Progenitor cell of endocrine pancreas (in vitro differentiated cells): ENCODE measurements at regions not wholly inside any gene's neighbourhood (a gene's known extent, or its start where the extent isn't known, plus 50 kb on each side); places are given as distances from the start of the nearest gene placed in this dataset.

Experiments used
- DNase-seq: peaks from one replicate; pipeline ENCODE4 v3.0.0; 2021; ENCODE audit warnings: low spot score; ENCODE audit not compliant: unreplicated experiment
- H3K27ac Mint-ChIP-seq: 2 replicates; pipeline ENCODE4 v1.8.0; 2021; ENCODE audit warnings: mild to moderate bottlenecking, moderate library complexity, mixed read lengths
- H3K27me3 Mint-ChIP-seq: 2 replicates; pipeline ENCODE4 v1.8.0; 2021; ENCODE audit warnings: mixed read lengths
- H3K36me3 Mint-ChIP-seq: 2 replicates; pipeline ENCODE4 v1.8.0; 2022; ENCODE audit warnings: mixed read lengths; ENCODE audit not compliant: insufficient read depth
- H3K4me1 Mint-ChIP-seq: 2 replicates; pipeline ENCODE4 v1.8.0; 2021; ENCODE audit warnings: low read depth, mixed read lengths
- H3K4me3 Mint-ChIP-seq: 2 replicates; pipeline ENCODE4 v1.8.0; 2021; ENCODE audit warnings: low read depth, mild to moderate bottlenecking, moderate library complexity, mixed read lengths
- H3K9me3 Mint-ChIP-seq: 2 replicates; pipeline ENCODE4 v1.8.0; 2021; ENCODE audit warnings: low read depth, mixed read lengths
- CTCF ChIP-seq: fragments of 200-600 bp; sonication (generic); IDR thresholded peaks from one replicate; pipeline ENCODE4 v1.5.0; 2021; ENCODE audit warnings: antibody characterized with exemption, mild to moderate bottlenecking; ENCODE audit not compliant: unreplicated experiment

DNA sequence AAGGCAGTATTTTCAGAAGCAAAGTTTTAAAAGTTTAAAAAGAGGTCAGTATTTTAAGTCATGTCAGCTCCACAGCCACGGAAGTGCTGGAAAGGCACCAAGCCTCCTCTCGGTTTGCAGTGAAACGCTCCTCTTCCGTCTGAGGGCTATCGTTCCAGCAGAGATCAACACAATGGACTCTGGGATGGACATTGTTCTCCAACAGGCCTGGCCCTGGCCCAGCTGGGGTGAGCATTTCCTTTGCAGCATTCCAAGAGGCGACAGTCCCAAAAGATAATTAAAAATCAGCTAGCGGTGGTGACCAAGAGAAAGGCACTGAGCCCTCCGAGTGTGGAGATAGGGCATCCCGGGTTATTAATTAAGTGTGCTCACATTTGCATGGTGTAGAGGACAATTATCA, 95.9 kb upstream of the LCLAT1 start:
- peaks cover 7% of the 10 kb centered on the region for H3K27me3 Mint-ChIP-seq
- DNase-seq = no peak
- TF ChIP-seq CTCF = no peak
- H3K36me3 Mint-ChIP-seq = no peaks in the 10 kb centered on the region
- no peaks in the 10 kb centered on the region for H3K4me1 Mint-ChIP-seq
- H3K27ac Mint-ChIP-seq = no peak overlapping the region
- H3K9me3 Mint-ChIP-seq = no peaks in the 10 kb centered on the region
- H3K4me3 Mint-ChIP-seq = no peak overlapping the region

DNA sequence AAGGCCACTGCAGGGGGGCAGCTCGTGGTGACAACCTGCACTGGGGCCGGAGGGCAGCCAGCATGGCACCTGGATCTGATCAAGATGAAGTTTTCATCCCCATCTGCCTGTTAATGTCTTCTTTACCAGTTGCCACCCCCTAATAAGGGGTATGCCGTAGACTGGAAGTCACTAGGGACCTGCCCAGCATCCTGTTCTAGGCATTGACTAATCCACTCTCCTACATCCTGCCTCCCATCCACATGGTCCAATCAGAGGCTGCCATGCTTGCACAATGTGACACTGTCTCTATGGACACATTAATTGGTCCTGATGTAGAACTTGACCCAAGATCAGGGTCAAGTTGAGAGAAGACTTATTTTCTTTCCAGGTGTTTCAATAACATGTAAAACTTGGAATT, 95.1 kb upstream of the LCLAT1 start:
- DNase-seq = no peak
- no peak overlapping the region for H3K4me3 Mint-ChIP-seq
- TF ChIP-seq CTCF = no peak
- no peak overlapping the region for H3K27ac Mint-ChIP-seq
- no peaks in the 10 kb centered on the region for H3K9me3 Mint-ChIP-seq
- H3K27me3 Mint-ChIP-seq = peaks cover 7% of the 10 kb centered on the region
- no peaks in the 10 kb centered on the region for H3K4me1 Mint-ChIP-seq
- no peaks in the 10 kb centered on the region for H3K36me3 Mint-ChIP-seq

GRCh38 chr2:30354150-30354549, 92.9 kb upstream of the LCLAT1 start:
- Mint-ChIP-seq H3K4me3 (no peak overlapping the region), H3K4me1 (no peaks in the 10 kb centered on the region), H3K27me3 (peaks cover 3% of the 10 kb centered on the region), H3K9me3 (no peaks in the 10 kb centered on the region), H3K36me3 (no peaks in the 10 kb centered on the region), H3K27ac (no peak overlapping the region)
- TF ChIP-seq CTCF = no peak
- no peak for DNase-seq

DNA sequence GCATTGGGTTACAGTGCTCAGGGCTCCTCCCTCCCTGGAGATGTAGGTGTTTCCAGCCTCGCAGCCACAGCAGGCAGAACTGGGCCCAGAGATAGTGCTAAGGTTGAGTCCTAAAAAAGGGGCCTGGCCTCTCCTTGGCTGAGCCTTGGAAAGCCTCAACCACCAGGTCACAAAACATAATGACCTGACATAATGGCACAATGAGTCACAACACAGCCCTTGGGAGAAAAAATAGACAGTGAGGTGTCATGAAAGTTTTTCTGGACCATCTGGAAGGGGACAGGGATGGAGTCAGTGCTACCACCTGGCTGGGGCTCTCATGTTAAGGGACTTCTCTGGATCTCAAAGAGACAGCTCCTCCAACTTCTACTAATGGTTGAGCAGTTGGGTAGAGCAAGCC, 92.4 kb upstream of the LCLAT1 start:
- Mint-ChIP-seq H3K27me3 (peaks cover under 1% of the 10 kb centered on the region), H3K27ac (no peak overlapping the region), H3K36me3 (no peaks in the 10 kb centered on the region), H3K4me3 (no peak overlapping the region), H3K4me1 (no peaks in the 10 kb centered on the region), H3K9me3 (no peaks in the 10 kb centered on the region)
- no peak for TF ChIP-seq CTCF
- DNase-seq = no peak

GRCh38 chr2:30355306-30355705, 91.7 kb upstream of the LCLAT1 start:
- Mint-ChIP-seq H3K4me3 (no peak overlapping the region), H3K27ac (no peak overlapping the region), H3K36me3 (no peaks in the 10 kb centered on the region), H3K9me3 (no peaks in the 10 kb centered on the region), H3K4me1 (no peaks in the 10 kb centered on the region), H3K27me3 (no peaks in the 10 kb centered on the region)
- no peak for DNase-seq
- no peak for TF ChIP-seq CTCF
